NCI-H2227 treated with DMSO at 0.1 percent for 48 hours (cell line): ENCODE measurements at regions not wholly inside any gene's neighbourhood (a gene's known extent, or its start where the extent isn't known, plus 50 kb on each side); places are given as distances from the start of the nearest gene placed in this dataset.
"Not testable (repeated sequence)": the region's sequence is repeated elsewhere in the genome, so short reads cannot be mapped to it uniquely, and the experiment has no call there.

Experiments
- DNase-seq: peaks from one replicate; lab custom pipeline; 2025; lab: John Stamatoyannopoulos, UW

GRCh38 chr4:149986917-149987316 lies 91.3 kb upstream of the DCLK2 start:
- no peak for DNase-seq

- DNase-seq = peak; percentile 5
These were observed 90.7 kb upstream of the DCLK2 start for GRCh38 chr4:149987330-149988086.

GRCh38 chr4:149988087-149988410 lies 90.2 kb upstream of the DCLK2 start:
- DNase-seq = no peak

GRCh38 chr4:149993030-149993429 lies 85.2 kb upstream of the DCLK2 start:
- no peak for DNase-seq

- DNase-seq = no peak
These were observed 83.0 kb upstream of the DCLK2 start for GRCh38 chr4:149995134-149995756.

GRCh38 chr4:149997881-149998421 lies 80.3 kb upstream of the DCLK2 start:
- DNase-seq = no peak

- peak; percentile 46 for DNase-seq
These were observed 78.7 kb upstream of the DCLK2 start for GRCh38 chr4:149999485-150000074.

- DNase-seq = no peak
These were observed 76.4 kb upstream of the DCLK2 start for GRCh38 chr4:150001815-150002214.

- DNase-seq = no peak
These were observed 75.7 kb upstream of the DCLK2 start for GRCh38 chr4:150002561-150002960.

- no peak for DNase-seq
These were observed 73.8 kb upstream of the DCLK2 start for GRCh38 chr4:150004481-150004880.

- no peak for DNase-seq
These were observed 72.7 kb upstream of the DCLK2 start for GRCh38 chr4:150005537-150005936.

- DNase-seq = no peak
These were observed 72.0 kb upstream of the DCLK2 start for GRCh38 chr4:150006197-150006596.

- DNase-seq = no peak
These were observed 70.7 kb upstream of the DCLK2 start for GRCh38 chr4:150007512-150007911.

- DNase-seq = no peak
These were observed 69.7 kb upstream of the DCLK2 start for GRCh38 chr4:150008546-150008945.

- DNase-seq = no peak
These were observed 68.7 kb upstream of the DCLK2 start for GRCh38 chr4:150009533-150009932.

GRCh38 chr4:150010525-150011126 lies 67.6 kb upstream of the DCLK2 start:
- DNase-seq = peak; percentile 42

GRCh38 chr4:150012851-150013360 lies 65.3 kb upstream of the DCLK2 start:
- DNase-seq = no peak

GRCh38 chr4:150015910-150016309 lies 62.3 kb upstream of the DCLK2 start:
- not testable (repeated sequence) for DNase-seq

GRCh38 chr4:150016621-150017020 lies 61.6 kb upstream of the DCLK2 start:
- DNase-seq = not testable (repeated sequence)

- DNase-seq = no peak
These were observed 60.0 kb upstream of the DCLK2 start for GRCh38 chr4:150018257-150018656.

GRCh38 chr4:150021483-150021882 lies 56.8 kb upstream of the DCLK2 start:
- no peak for DNase-seq

GRCh38 chr4:150023489-150023888 lies 54.8 kb upstream of the DCLK2 start:
- no peak for DNase-seq

- DNase-seq = not testable (repeated sequence)
These were observed 51.3 kb upstream of the DCLK2 start for GRCh38 chr4:150026987-150027386.
